PFSK-1 (cell line): ENCODE measurements at regions not wholly inside any gene's neighbourhood (a gene's known extent, or its start where the extent isn't known, plus 50 kb on each side); places are given as distances from the start of the nearest gene placed in this dataset.

Source experiments
- FOXP2 ChIP-seq: optimal IDR thresholded peaks from 2 replicates; pipeline ENCODE3; 2011; ENCODE audit warnings: borderline replicate concordance, control low read depth, inconsistent platforms; ENCODE audit not compliant: insufficient read depth; ENCODE audit errors: extremely low read length, extremely low read depth
- POLR2AphosphoS5 ChIP-seq: IDR thresholded peaks from 2 replicates; pipeline ENCODE4 v1.6.1; 2012; ENCODE audit warnings: low read depth, mild to moderate bottlenecking, control low read depth, low read length, moderate library complexity
- REST ChIP-seq, 2 experiments: IDR thresholded peaks; 2 replicates each; pipeline versions ENCODE4 v1.6.1 to v1.8.0; 2011 to 2012; ENCODE audit warnings: low read depth in 2 of 2, low read length in 2 of 2, control low read depth in 1 of 2, inconsistent platforms in 1 of 2, mild to moderate bottlenecking in 1 of 2, moderate library complexity in 1 of 2; ENCODE audit not compliant: insufficient read depth in 1 of 2
- SIN3A ChIP-seq: IDR thresholded peaks from 2 replicates; pipeline ENCODE4 v1.6.1; 2012; ENCODE audit warnings: mild to moderate bottlenecking, low read length, moderate library complexity, borderline replicate concordance; ENCODE audit not compliant: insufficient read depth
- TAF1 ChIP-seq: IDR thresholded peaks from 2 replicates; pipeline ENCODE4 v1.6.1; 2012; ENCODE audit warnings: low read length, control low read depth, borderline replicate concordance; ENCODE audit not compliant: insufficient read depth

- no peak for TF ChIP-seq POLR2AphosphoS5
- TF ChIP-seq TAF1: no peak
- TF ChIP-seq SIN3A: no peak
- no peak for TF ChIP-seq FOXP2
- no peak for TF ChIP-seq REST (IDR thresholded peaks at IDR 0.05; ENCODE audit: insufficient read depth in 1 of 2, low read depth in 2 of 2, low read length in 2 of 2)
Measured at GRCh38 chr11:79610678-79611077, 169.8 kb upstream of the TENM4 start.
